Suprapubic skin (tissue), 4 donors: ENCODE measurements at regions not wholly inside any gene's neighbourhood (a gene's known extent, or its start where the extent isn't known, plus 50 kb on each side); places are given as distances from the start of the nearest gene placed in this dataset.

Experiments
- CTCF ChIP-seq, 2 donors: fragments of 200-600 bp in 1 of 2; fragments of 450-650 bp in 1 of 2; sonication (generic) in 1 of 2; IDR thresholded peaks; one replicate each; pipeline ENCODE4 v1.5.1; 2016 to 2019; ENCODE audit warnings: antibody characterized with exemption in 2 of 2, mild to moderate bottlenecking in 1 of 2, moderate library complexity in 1 of 2
- EP300 ChIP-seq: sonication (generic); formaldehyde crosslinking; IDR thresholded peaks from one replicate; pipeline ENCODE4 v1.6.1; 2017; ENCODE audit warnings: antibody characterized with exemption
- POLR2A ChIP-seq, 2 donors: fragments of 450-650 bp; IDR thresholded peaks; one replicate each; pipeline ENCODE4 v1.6.1; 2017; ENCODE audit warnings: antibody characterized with exemption in 2 of 2, mild to moderate bottlenecking in 2 of 2, moderate library complexity in 2 of 2
- POLR2AphosphoS5 ChIP-seq, 3 donors: sonication (generic); formaldehyde crosslinking; IDR thresholded peaks; one replicate each; pipeline ENCODE4 v1.6.1; 2017; ENCODE audit warnings: antibody characterized with exemption in 3 of 3

DNA sequence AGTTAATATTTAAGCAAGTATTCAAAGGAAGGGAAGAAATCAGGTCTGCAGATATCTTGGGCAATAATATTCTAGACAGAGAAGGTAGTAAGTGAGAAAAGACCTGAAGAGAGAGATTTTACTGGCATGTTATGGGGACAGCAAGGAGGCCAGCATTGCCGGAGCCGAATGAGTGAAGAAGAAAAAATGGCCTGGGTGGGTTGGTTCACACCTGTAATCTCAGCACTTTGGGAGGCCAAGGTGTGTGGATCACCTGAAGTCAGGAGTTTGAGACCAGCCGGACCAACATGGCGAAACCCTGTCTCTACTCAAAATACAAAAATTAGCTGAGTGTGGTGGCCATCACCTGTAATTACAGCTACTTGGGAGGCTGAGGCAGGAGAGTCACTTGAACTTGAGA is 164.7 kb downstream of the VGLL3 start:
- no peak for TF ChIP-seq CTCF (IDR thresholded peaks at IDR 0.05)
- no peak for TF ChIP-seq POLR2A (IDR thresholded peaks at IDR 0.05)
- no peak for TF ChIP-seq EP300
- TF ChIP-seq POLR2AphosphoS5 (IDR thresholded peaks at IDR 0.05) = no peak
